ENCODE measurements at regions not wholly inside any gene's neighbourhood (a gene's known extent, or its start where the extent isn't known, plus 50 kb on each side); places are given as distances from the start of the nearest gene placed in this dataset.

DNA sequence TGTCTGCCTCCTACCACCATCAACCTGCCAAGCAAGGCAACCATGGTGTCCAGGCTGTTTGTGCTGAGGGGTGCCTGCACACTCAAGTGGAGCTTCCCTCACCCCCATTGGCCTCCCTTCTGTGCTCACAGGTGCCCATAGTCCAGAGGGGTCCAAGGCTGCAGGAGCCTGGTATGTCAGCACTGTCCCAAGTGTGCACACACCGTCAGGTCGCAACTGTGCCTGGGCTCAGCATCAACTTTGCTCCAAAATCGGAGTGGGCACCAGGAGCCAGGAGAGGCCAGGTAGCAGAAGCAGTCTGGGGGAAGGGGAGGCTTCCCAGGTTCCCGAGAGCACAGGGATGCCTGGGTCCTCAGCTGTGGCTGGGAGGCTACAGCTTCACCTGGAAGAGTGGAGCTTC, 1528.2 kb upstream of the SLC39A10 start:
- TF ChIP-seq CBX3 (IDR thresholded peaks at IDR 0.05; ENCODE audit: low read depth): no peak
- TF ChIP-seq, protein P1, sequence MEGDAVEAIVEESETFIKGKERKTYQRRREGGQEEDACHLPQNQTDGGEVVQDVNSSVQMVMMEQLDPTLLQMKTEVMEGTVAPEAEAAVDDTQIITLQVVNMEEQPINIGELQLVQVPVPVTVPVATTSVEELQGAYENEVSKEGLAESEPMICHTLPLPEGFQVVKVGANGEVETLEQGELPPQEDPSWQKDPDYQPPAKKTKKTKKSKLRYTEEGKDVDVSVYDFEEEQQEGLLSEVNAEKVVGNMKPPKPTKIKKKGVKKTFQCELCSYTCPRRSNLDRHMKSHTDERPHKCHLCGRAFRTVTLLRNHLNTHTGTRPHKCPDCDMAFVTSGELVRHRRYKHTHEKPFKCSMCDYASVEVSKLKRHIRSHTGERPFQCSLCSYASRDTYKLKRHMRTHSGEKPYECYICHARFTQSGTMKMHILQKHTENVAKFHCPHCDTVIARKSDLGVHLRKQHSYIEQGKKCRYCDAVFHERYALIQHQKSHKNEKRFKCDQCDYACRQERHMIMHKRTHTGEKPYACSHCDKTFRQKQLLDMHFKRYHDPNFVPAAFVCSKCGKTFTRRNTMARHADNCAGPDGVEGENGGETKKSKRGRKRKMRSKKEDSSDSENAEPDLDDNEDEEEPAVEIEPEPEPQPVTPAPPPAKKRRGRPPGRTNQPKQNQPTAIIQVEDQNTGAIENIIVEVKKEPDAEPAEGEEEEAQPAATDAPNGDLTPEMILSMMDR (IDR thresholded peaks at IDR 0.05 in 2 of 3, conservative IDR thresholded peaks at IDR 0.05 in 1 of 3; ENCODE audit: borderline replicate concordance in 1 of 3, insufficient read depth in 1 of 3, low read depth in 2 of 3, low read length in 2 of 3): no peak
- TF ChIP-seq, protein P2, sequence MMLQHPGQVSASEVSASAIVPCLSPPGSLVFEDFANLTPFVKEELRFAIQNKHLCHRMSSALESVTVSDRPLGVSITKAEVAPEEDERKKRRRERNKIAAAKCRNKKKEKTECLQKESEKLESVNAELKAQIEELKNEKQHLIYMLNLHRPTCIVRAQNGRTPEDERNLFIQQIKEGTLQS (IDR thresholded peaks at IDR 0.05): no peak
- TF ChIP-seq CEBPB (IDR thresholded peaks at IDR 0.05; ENCODE audit: low read depth): no peak
- TF ChIP-seq POLR2A (IDR thresholded peaks at IDR 0.05; ENCODE audit: borderline replicate concordance, extremely low read depth, insufficient read depth, insufficient read length): no peak
- TF ChIP-seq, protein P3, sequence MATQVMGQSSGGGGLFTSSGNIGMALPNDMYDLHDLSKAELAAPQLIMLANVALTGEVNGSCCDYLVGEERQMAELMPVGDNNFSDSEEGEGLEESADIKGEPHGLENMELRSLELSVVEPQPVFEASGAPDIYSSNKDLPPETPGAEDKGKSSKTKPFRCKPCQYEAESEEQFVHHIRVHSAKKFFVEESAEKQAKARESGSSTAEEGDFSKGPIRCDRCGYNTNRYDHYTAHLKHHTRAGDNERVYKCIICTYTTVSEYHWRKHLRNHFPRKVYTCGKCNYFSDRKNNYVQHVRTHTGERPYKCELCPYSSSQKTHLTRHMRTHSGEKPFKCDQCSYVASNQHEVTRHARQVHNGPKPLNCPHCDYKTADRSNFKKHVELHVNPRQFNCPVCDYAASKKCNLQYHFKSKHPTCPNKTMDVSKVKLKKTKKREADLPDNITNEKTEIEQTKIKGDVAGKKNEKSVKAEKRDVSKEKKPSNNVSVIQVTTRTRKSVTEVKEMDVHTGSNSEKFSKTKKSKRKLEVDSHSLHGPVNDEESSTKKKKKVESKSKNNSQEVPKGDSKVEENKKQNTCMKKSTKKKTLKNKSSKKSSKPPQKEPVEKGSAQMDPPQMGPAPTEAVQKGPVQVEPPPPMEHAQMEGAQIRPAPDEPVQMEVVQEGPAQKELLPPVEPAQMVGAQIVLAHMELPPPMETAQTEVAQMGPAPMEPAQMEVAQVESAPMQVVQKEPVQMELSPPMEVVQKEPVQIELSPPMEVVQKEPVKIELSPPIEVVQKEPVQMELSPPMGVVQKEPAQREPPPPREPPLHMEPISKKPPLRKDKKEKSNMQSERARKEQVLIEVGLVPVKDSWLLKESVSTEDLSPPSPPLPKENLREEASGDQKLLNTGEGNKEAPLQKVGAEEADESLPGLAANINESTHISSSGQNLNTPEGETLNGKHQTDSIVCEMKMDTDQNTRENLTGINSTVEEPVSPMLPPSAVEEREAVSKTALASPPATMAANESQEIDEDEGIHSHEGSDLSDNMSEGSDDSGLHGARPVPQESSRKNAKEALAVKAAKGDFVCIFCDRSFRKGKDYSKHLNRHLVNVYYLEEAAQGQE (IDR thresholded peaks at IDR 0.05; ENCODE audit: low read depth): no peak
- TF ChIP-seq RAD21 (IDR thresholded peaks at IDR 0.05; ENCODE audit: low read depth): no peak
- no peak for TF ChIP-seq ZNF274 (IDR thresholded peaks at IDR 0.05; ENCODE audit: low read depth, low read length)
- no peak for TF ChIP-seq EZH2 (IDR thresholded peaks at IDR 0.05)
- TF ChIP-seq, protein P4, sequence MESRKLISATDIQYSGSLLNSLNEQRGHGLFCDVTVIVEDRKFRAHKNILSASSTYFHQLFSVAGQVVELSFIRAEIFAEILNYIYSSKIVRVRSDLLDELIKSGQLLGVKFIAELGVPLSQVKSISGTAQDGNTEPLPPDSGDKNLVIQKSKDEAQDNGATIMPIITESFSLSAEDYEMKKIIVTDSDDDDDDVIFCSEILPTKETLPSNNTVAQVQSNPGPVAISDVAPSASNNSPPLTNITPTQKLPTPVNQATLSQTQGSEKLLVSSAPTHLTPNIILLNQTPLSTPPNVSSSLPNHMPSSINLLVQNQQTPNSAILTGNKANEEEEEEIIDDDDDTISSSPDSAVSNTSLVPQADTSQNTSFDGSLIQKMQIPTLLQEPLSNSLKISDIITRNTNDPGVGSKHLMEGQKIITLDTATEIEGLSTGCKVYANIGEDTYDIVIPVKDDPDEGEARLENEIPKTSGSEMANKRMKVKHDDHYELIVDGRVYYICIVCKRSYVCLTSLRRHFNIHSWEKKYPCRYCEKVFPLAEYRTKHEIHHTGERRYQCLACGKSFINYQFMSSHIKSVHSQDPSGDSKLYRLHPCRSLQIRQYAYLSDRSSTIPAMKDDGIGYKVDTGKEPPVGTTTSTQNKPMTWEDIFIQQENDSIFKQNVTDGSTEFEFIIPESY (IDR thresholded peaks at IDR 0.05; ENCODE audit: extremely low read depth, insufficient replicate concordance, low read length): no peak
- TF ChIP-seq POLR2AphosphoS5 (IDR thresholded peaks at IDR 0.05; ENCODE audit: low read depth, low read length): no peak
- TF ChIP-seq TCF7L2 (IDR thresholded peaks at IDR 0.05; ENCODE audit: borderline replicate concordance, extremely low read depth, insufficient read depth, insufficient read length): no peak
- TF ChIP-seq EZH2phosphoT487 (IDR thresholded peaks at IDR 0.05; ENCODE audit: borderline replicate concordance): no peak

Measured in HCT116 (cell line).